ENCODE measurements at regions not wholly inside any gene's neighbourhood (a gene's known extent, or its start where the extent isn't known, plus 50 kb on each side); places are given as distances from the start of the nearest gene placed in this dataset.

DNA sequence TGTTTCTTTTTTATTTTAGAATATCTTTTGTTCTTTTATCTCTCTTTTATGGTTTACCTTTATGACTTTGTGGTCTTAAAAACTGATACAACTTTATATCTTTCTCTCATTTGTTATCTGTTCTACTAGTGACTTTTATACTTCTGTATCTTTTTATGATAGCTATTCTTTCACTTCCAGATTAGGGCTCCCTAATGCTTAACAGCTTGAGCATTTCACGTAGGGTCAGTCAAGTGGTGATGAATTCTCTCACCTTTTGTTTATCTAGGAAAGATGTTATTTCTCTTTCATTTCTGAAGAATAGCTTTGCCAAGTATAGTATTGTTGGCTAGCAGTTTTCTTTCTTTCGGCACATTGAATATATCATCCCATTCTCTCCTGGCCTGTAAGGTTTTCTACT, 123.6 kb downstream of the NUDT12 start:
- no peaks in the 10 kb centered on the region for H3K36me3 ChIP-seq (ENCODE audit: control insufficient read depth in 2 of 2, extremely low read depth in 1 of 2, insufficient read depth in 2 of 2, low read length in 2 of 2)
- H3K9ac ChIP-seq (replicated peaks; ENCODE audit: extremely low read depth, insufficient read depth, low read length): no peak overlapping the region
- no peaks in the 10 kb centered on the region for H3K79me2 ChIP-seq (ENCODE audit: control insufficient read depth, insufficient read depth, low read length)
- no peaks in the 10 kb centered on the region for H4K20me1 ChIP-seq (replicated peaks; ENCODE audit: control insufficient read depth, extremely low read depth, insufficient read depth, low read length)
- TF ChIP-seq MYC (IDR thresholded peaks at IDR 0.05; ENCODE audit: low read depth, low read length) (no peak), CTCF (IDR thresholded peaks at IDR 0.05; ENCODE audit: extremely low read depth in 1 of 2, insufficient read depth in 1 of 2, low read depth in 1 of 2, low read length in 2 of 2) (no peak)
- DNase-seq (ENCODE audit: low read depth, low spot score) (no peak), FAIRE-seq (no peak)
- no peaks in the 10 kb centered on the region for H3K4me1 ChIP-seq (ENCODE audit: control insufficient read depth, extremely low read depth, insufficient read depth, low read length)
- ChIA-PET POLR2A (no interaction called here), CTCF (no interaction called here)
- BruUV-seq (replicated peaks): no TSS peak
- H3K9me3 ChIP-seq (replicated peaks; ENCODE audit: control insufficient read depth, insufficient read depth, low read length): no peaks in the 10 kb centered on the region
- H3K4me3 ChIP-seq (replicated peaks in 1 of 3; ENCODE audit: insufficient read depth in 1 of 3, low read depth in 1 of 3, low read length in 3 of 3): no peak overlapping the region
- H3K27ac ChIP-seq (ENCODE audit: insufficient read depth, low read depth, low read length): no peak overlapping the region
- H3K9me1 ChIP-seq (replicated peaks; ENCODE audit: control insufficient read depth, extremely low read depth, insufficient read depth, low read length): no peaks in the 10 kb centered on the region
- no peaks in the 10 kb centered on the region for H3K27me3 ChIP-seq (ENCODE audit: control insufficient read depth in 2 of 2, insufficient read depth in 2 of 2, low read length in 2 of 2)
- no peak overlapping the region for H2AFZ ChIP-seq (ENCODE audit: low read depth, low read length)
- H3K4me2 ChIP-seq (ENCODE audit: insufficient read depth, low read length): no peak overlapping the region
- dilution Hi-C loops (cut with MboI; ENCODE audit: extremely low pct_ligation_motif_present, low sequenced_read_pairs) (no loop called here), intact Hi-C loops (cut with micrococcal nuclease) (no loop called here)

DNA sequence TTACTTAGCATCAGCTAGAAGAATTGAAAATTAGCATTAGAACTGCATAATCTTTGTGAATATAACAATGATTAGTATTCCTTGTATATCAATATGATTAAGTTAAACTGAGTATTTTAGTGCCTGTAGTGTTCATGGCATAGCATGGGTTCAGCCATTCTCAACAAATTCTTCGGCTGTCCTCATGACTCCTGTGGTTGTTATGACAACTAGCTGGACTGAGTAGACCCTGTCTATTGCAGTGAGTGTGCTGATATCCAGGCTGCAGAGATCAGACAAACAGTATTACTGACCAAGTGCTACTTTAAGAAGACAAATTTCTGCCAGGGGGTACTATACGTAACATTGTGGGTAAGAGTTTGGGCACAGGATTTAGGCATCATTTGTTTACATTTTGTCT, 125.9 kb downstream of the NUDT12 start:
- TF ChIP-seq JUN (IDR thresholded peaks at IDR 0.05; ENCODE audit: borderline replicate concordance, insufficient read depth, insufficient read length, low read depth): no peak
- TF ChIP-seq CTCF (IDR thresholded peaks at IDR 0.05; ENCODE audit: extremely low read depth in 1 of 2, insufficient read depth in 1 of 2, low read depth in 1 of 2, low read length in 2 of 2): no peak
- TF ChIP-seq, protein P1, sequence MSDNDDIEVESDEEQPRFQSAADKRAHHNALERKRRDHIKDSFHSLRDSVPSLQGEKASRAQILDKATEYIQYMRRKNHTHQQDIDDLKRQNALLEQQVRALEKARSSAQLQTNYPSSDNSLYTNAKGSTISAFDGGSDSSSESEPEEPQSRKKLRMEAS (IDR thresholded peaks at IDR 0.05; ENCODE audit: insufficient read depth, insufficient read length): no peak
- TF ChIP-seq MYC (IDR thresholded peaks at IDR 0.05; ENCODE audit: low read depth, low read length): no peak
- no peak for TF ChIP-seq FOS (IDR thresholded peaks at IDR 0.05; ENCODE audit: borderline replicate concordance, insufficient read depth, low read length)
- no peak for TF ChIP-seq EZH2 (IDR thresholded peaks at IDR 0.05; ENCODE audit: borderline replicate concordance, low read depth, low read length, severe bottlenecking)
- no peak for TF ChIP-seq POLR2AphosphoS5 (IDR thresholded peaks at IDR 0.05; ENCODE audit: insufficient read depth, low read depth, low read length)
- TF ChIP-seq GATA2 (IDR thresholded peaks at IDR 0.05; ENCODE audit: insufficient read depth, insufficient read length, low read depth, low read length): no peak
- FAIRE-seq (no peak), DNase-seq (ENCODE audit: low read depth, low spot score) (no peak)
- Histone ChIP-seq H3K9me1 (replicated peaks; ENCODE audit: control insufficient read depth, extremely low read depth, insufficient read depth, low read length) (no peaks in the 10 kb centered on the region), H3K4me2 (ENCODE audit: insufficient read depth, low read length) (no peak overlapping the region), H3K9ac (replicated peaks; ENCODE audit: extremely low read depth, insufficient read depth, low read length) (no peak overlapping the region), H3K36me3 (ENCODE audit: control insufficient read depth in 2 of 2, extremely low read depth in 1 of 2, insufficient read depth in 2 of 2, low read length in 2 of 2) (no peaks in the 10 kb centered on the region), H3K79me2 (ENCODE audit: control insufficient read depth, insufficient read depth, low read length) (no peaks in the 10 kb centered on the region), H2AFZ (ENCODE audit: low read depth, low read length) (no peak overlapping the region), H3K27me3 (ENCODE audit: control insufficient read depth in 2 of 2, insufficient read depth in 2 of 2, low read length in 2 of 2) (no peaks in the 10 kb centered on the region), H3K9me3 (replicated peaks; ENCODE audit: control insufficient read depth, insufficient read depth, low read length) (no peaks in the 10 kb centered on the region), H3K27ac (ENCODE audit: insufficient read depth, low read depth, low read length) (no peak overlapping the region), H3K4me1 (ENCODE audit: control insufficient read depth, extremely low read depth, insufficient read depth, low read length) (no peaks in the 10 kb centered on the region), H4K20me1 (replicated peaks; ENCODE audit: control insufficient read depth, extremely low read depth, insufficient read depth, low read length) (no peaks in the 10 kb centered on the region), H3K4me3 (replicated peaks in 1 of 3; ENCODE audit: insufficient read depth in 1 of 3, low read depth in 1 of 3, low read length in 3 of 3) (no peak overlapping the region)
- ChIA-PET POLR2A (no interaction called here), CTCF (no interaction called here)
- dilution Hi-C loops (cut with MboI; ENCODE audit: extremely low pct_ligation_motif_present, low sequenced_read_pairs) (no loop called here), intact Hi-C loops (cut with micrococcal nuclease) (no loop called here)
- no TSS peak for BruUV-seq (replicated peaks)

All from endothelial cell of umbilical vein (primary cell).